A549 (cell line): ENCODE measurements at regions not wholly inside any gene's neighbourhood (a gene's known extent, or its start where the extent isn't known, plus 50 kb on each side); places are given as distances from the start of the nearest gene placed in this dataset.

Experiments
- ATAC-seq, 2 experiments: fragments of 200-7000 bp in 1 of 2; fragments of >200 bp in 1 of 2; cut with Nextera tagmentation in 1 of 2; cut with Tn5 transposase in 1 of 2; 3 replicates each; pipeline versions ENCODE4 v1.8.0 to v1.9.1; 2018 to 2020; ENCODE audit warnings: mild to moderate bottlenecking in 1 of 2, moderate library complexity in 1 of 2
- CTCF ChIA-PET: fragments of 300-600 bp; sonication (Branson Sonifier 250); formaldehyde crosslinking; extraction: SDS; loops from one replicate; lab custom pipeline; 2021; ENCODE audit warnings: antibody characterized with exemption, inconsistent platforms; lab: Yijun Ruan, JAX
- POLR2A ChIA-PET: fragments of 350-600 bp; formaldehyde crosslinking; extraction: SDS; loops from one replicate; lab custom pipeline; 2021; ENCODE audit warnings: antibody characterized with exemption, inconsistent platforms; lab: Yijun Ruan, JAX
- DNase-seq, 2 experiments: peaks; one replicate each; pipeline versions ENCODE4 v3.0.0 to v3.0.0-alpha.2; 2011 to 2016; ENCODE audit warnings: low read depth in 1 of 2, low spot score in 1 of 2
- FAIRE-seq: peaks from 2 replicates; lab custom pipeline; 2011; peaks lifted over from hg19 to GRCh38; lab: Jason Lieb, UNC
- H3K27ac ChIP-seq, 2 experiments: fragments of >200 bp; sonication (Bioruptor Twin); formaldehyde crosslinking; 3 replicates each; pipeline ENCODE4 v1.5.1; 2016 to 2017
- H3K4me1 ChIP-seq: fragments of >200 bp; sonication (Bioruptor Twin); formaldehyde crosslinking; 3 replicates; pipeline ENCODE4 v1.6.1; 2016
- H3K4me2 ChIP-seq: fragments of >200 bp; sonication (Bioruptor Twin); formaldehyde crosslinking; 3 replicates; pipeline ENCODE4 v1.6.1; 2016
- H3K4me3 ChIP-seq: fragments of >200 bp; sonication (Bioruptor Twin); formaldehyde crosslinking; 3 replicates; pipeline ENCODE4 v1.5.1; 2016
- H3K9me3 ChIP-seq: fragments of >200 bp; sonication (Bioruptor Twin); formaldehyde crosslinking; 3 replicates; pipeline ENCODE4 v1.6.1; 2016
- CBX2 ChIP-seq: fragments of 200-600 bp; sonication (generic); IDR thresholded peaks from 2 replicates; pipeline ENCODE4 v1.6.1; 2016; ENCODE audit warnings: low read depth, mild to moderate bottlenecking, borderline replicate concordance
- CEBPB ChIP-seq, 2 experiments: fragments of >200 bp in 1 of 2; sonication (Bioruptor Twin) in 1 of 2; formaldehyde crosslinking in 1 of 2; IDR thresholded peaks; 2 replicates each; pipeline ENCODE4 v1.6.1; 2012 to 2016
- CHD4 ChIP-seq: fragments of 200-600 bp; sonication (generic); IDR thresholded peaks from 2 replicates; pipeline ENCODE4 v1.6.1; 2016; ENCODE audit warnings: antibody characterized with exemption, mild to moderate bottlenecking, borderline replicate concordance
- EHMT2 ChIP-seq: fragments of 200-600 bp; sonication (generic); IDR thresholded peaks from 2 replicates; pipeline ENCODE4 v1.6.1; 2016; ENCODE audit warnings: antibody characterized with exemption, low read depth, mild to moderate bottlenecking, moderate library complexity
- EP300 ChIP-seq, 2 experiments: fragments of >200 bp; sonication (Bioruptor Twin); formaldehyde crosslinking; IDR thresholded peaks; 2 replicates in 1 of 2; 3 replicates in 1 of 2; pipeline ENCODE4 v1.6.1; 2016 to 2017
- FOSB ChIP-seq: fragments of 250-450 bp; sonication (Bioruptor Pico); IDR thresholded peaks from 2 replicates; pipeline ENCODE4 v1.5.0; 2020; ENCODE audit warnings: mild to moderate bottlenecking, moderate library complexity
- FOXS1 ChIP-seq: fragments of 250-450 bp; sonication (Bioruptor Pico); IDR thresholded peaks from 2 replicates; pipeline ENCODE4 v1.5.0; 2020; ENCODE audit warnings: mild to moderate bottlenecking, moderate library complexity
- GATA3 ChIP-seq: IDR thresholded peaks from 2 replicates; pipeline ENCODE4 v1.6.1; 2012; ENCODE audit warnings: borderline replicate concordance
- HOXB13 ChIP-seq: fragments of 250-450 bp; sonication (Bioruptor Pico); IDR thresholded peaks from 2 replicates; pipeline ENCODE4 v1.5.0; 2020; ENCODE audit warnings: low read depth, mild to moderate bottlenecking, moderate library complexity
- JUNB ChIP-seq: fragments of >200 bp; sonication (Bioruptor Twin); formaldehyde crosslinking; IDR thresholded peaks from 2 replicates; pipeline ENCODE4 v1.6.1; 2016
- MAFK ChIP-seq: fragments of 450-650 bp; IDR thresholded peaks from 2 replicates; pipeline ENCODE4 v1.6.1; 2014; ENCODE audit not compliant: partially characterized antibody
- MYC ChIP-seq: IDR thresholded peaks from 2 replicates; pipeline ENCODE4 v1.6.1; 2012; ENCODE audit warnings: mild to moderate bottlenecking, inconsistent platforms, low read length, improper control_type of control experiment, borderline replicate concordance
- NFE2L2 ChIP-seq: fragments of 150-350 bp; conservative IDR thresholded peaks from 2 replicates; pipeline ENCODE4 v1.6.1; 2014; ENCODE audit warnings: low read length
- NPAS2 ChIP-seq: fragments of 250-450 bp; sonication (Bioruptor Pico); IDR thresholded peaks from 2 replicates; pipeline ENCODE4 v1.8.0; 2022; ENCODE audit warnings: mild to moderate bottlenecking, moderate library complexity, borderline replicate concordance
- NR3C1 ChIP-seq: fragments of >200 bp; sonication (Bioruptor Twin); formaldehyde crosslinking; IDR thresholded peaks from 3 replicates; pipeline ENCODE4 v1.6.1; 2017
- POLR2A ChIP-seq: IDR thresholded peaks from 2 replicates; pipeline ENCODE4 v1.6.1; 2012; ENCODE audit warnings: mild to moderate bottlenecking, low read length
- POLR2AphosphoS2 ChIP-seq: conservative IDR thresholded peaks from 2 replicates; pipeline ENCODE4 v1.6.1; 2012; ENCODE audit warnings: low read length, improper control_type of control experiment, inconsistent platforms
- RCOR1 ChIP-seq: fragments of 150-350 bp; IDR thresholded peaks from 2 replicates; pipeline ENCODE4 v1.6.1; 2014; ENCODE audit warnings: antibody characterized with exemption, low read length, low read depth
- RNF2 ChIP-seq: fragments of 200-600 bp; sonication (generic); IDR thresholded peaks from 2 replicates; pipeline ENCODE4 v1.6.1; 2016; ENCODE audit warnings: low read depth, mild to moderate bottlenecking, antibody characterized with exemption, moderate library complexity, borderline replicate concordance
- SMC3 ChIP-seq: fragments of >200 bp; sonication (Bioruptor Twin); formaldehyde crosslinking; IDR thresholded peaks from 3 replicates; pipeline ENCODE4 v1.6.1; 2018; ENCODE audit warnings: inconsistent platforms
- TP53 ChIP-seq: fragments of 250-450 bp; sonication (Bioruptor Pico); IDR thresholded peaks from 2 replicates; pipeline ENCODE4 v1.5.0; 2021; ENCODE audit warnings: mild to moderate bottlenecking, moderate library complexity
- ZC3H11A ChIP-seq: fragments of 450-650 bp; IDR thresholded peaks from 2 replicates; pipeline ENCODE4 v1.6.1; 2014; ENCODE audit warnings: antibody characterized with exemption, mild to moderate bottlenecking
- ZFP36 ChIP-seq: fragments of 450-650 bp; IDR thresholded peaks from 2 replicates; pipeline ENCODE4 v1.6.1; 2014; ENCODE audit warnings: borderline replicate concordance; ENCODE audit not compliant: partially characterized antibody
- ZSCAN20 ChIP-seq: fragments of 250-450 bp; sonication (Bioruptor Pico); IDR thresholded peaks from 2 replicates; pipeline ENCODE4 v1.8.0; 2022; ENCODE audit warnings: mild to moderate bottlenecking, moderate library complexity
- whole genome bisulfite sequencing: methylation state at CpG from one replicate; pipeline ENCODE4 v1.1.6; 2017; ENCODE audit errors: missing lambda C conversion rate; 5-methylcytosine and 5-hydroxymethylcytosine counted together
- TF ChIP-seq, protein P1 (sequence below): fragments of 250-450 bp; sonication (Bioruptor Pico); IDR thresholded peaks from 2 replicates; pipeline ENCODE4 v1.5.0; 2021; ENCODE audit warnings: mild to moderate bottlenecking, moderate library complexity, borderline replicate concordance
- TF ChIP-seq, protein P2 (sequence below): IDR thresholded peaks from 2 replicates; pipeline ENCODE4 v1.6.1; 2012; ENCODE audit warnings: low read depth, borderline replicate concordance
- TF ChIP-seq, protein P3 (sequence below): fragments of 450-650 bp; IDR thresholded peaks from 2 replicates; pipeline ENCODE4 v1.6.1; 2014; ENCODE audit warnings: antibody characterized with exemption
- TF ChIP-seq, protein P4 (sequence below): fragments of 200-600 bp; sonication (generic); IDR thresholded peaks from 2 replicates; pipeline ENCODE4 v1.6.1; 2016; ENCODE audit warnings: antibody characterized with exemption, mild to moderate bottlenecking, moderate library complexity
- TF ChIP-seq, protein P5 (sequence below): IDR thresholded peaks from 2 replicates; pipeline ENCODE4 v1.6.1; 2012

DNA sequence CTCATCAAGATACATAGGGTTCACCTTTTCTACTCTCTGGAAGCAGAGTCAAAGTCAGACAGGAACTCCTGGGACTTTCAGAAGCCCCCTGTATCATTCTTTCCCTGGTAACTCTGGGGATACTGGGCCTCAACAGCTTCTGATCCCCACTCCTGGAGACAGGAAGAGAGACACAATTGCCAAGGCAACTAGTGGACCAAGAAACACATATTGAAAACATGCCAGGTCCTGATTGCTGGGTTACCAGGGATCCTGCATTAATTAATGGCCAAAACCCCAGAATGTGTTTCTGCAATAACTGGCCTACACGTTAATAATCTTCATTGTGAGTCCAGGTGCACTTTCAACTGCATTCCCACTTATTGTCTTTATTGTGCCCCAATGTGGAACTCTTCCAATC lies 260.8 kb upstream of the POU2AF2 start:
- no peak for DNase-seq
- FAIRE-seq: no peak
- POLR2A ChIA-PET: no interaction called here
- no peak overlapping the region for H3K4me3 ChIP-seq
- no peaks in the 10 kb centered on the region for H3K4me1 ChIP-seq
- TF ChIP-seq, protein P1, sequence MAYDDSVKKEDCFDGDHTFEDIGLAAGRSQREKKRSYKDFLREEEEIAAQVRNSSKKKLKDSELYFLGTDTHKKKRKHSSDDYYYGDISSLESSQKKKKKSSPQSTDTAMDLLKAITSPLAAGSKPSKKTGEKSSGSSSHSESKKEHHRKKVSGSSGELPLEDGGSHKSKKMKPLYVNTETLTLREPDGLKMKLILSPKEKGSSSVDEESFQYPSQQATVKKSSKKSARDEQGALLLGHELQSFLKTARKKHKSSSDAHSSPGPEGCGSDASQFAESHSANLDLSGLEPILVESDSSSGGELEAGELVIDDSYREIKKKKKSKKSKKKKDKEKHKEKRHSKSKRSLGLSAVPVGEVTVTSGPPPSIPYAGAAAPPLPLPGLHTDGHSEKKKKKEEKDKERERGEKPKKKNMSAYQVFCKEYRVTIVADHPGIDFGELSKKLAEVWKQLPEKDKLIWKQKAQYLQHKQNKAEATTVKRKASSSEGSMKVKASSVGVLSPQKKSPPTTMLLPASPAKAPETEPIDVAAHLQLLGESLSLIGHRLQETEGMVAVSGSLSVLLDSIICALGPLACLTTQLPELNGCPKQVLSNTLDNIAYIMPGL (CRISPR knock-in tag): no peak
- TF ChIP-seq RNF2 (no peak), JUNB (no peak), NFE2L2 (no peak), EP300 (IDR thresholded peaks at IDR 0.05) (no peak), NR3C1 (no peak), FOSB (CRISPR knock-in tag) (no peak), ZSCAN20 (CRISPR knock-in tag) (no peak), EHMT2 (no peak), POLR2A (no peak), ZFP36 (no peak), CHD4 (no peak), ZC3H11A (no peak), TP53 (CRISPR knock-in tag) (no peak)
- TF ChIP-seq, protein P2, sequence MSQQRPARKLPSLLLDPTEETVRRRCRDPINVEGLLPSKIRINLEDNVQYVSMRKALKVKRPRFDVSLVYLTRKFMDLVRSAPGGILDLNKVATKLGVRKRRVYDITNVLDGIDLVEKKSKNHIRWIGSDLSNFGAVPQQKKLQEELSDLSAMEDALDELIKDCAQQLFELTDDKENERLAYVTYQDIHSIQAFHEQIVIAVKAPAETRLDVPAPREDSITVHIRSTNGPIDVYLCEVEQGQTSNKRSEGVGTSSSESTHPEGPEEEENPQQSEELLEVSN: no peak
- TF ChIP-seq, protein P3, sequence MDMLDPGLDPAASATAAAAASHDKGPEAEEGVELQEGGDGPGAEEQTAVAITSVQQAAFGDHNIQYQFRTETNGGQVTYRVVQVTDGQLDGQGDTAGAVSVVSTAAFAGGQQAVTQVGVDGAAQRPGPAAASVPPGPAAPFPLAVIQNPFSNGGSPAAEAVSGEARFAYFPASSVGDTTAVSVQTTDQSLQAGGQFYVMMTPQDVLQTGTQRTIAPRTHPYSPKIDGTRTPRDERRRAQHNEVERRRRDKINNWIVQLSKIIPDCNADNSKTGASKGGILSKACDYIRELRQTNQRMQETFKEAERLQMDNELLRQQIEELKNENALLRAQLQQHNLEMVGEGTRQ: no peak
- no peaks in the 10 kb centered on the region for H3K9me3 ChIP-seq
- CTCF ChIA-PET: no interaction called here
- no peak overlapping the region for H3K27ac ChIP-seq
- WGBS: 0% methylated on average over 1 of the region's 1 CpG
- no peak for ATAC-seq
- H3K4me2 ChIP-seq: no peak overlapping the region

DNA sequence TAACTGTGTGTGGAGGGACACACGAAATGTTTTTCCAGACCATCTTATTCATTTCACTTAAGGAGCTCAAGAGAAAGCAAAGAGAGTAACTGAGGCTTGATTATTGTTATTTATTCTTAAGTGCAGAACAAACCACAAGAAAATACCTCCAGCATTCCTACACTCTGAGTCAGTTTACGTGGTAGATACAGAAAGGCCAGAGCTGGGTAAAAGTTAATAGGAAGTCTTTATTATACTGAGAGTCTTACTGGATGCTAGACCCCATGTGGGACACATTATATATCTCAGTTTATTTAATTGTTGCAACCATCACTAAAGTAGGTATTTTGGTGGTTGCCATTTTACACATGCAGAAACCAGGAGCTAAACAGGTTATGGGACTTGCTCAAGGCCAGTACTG lies 261.4 kb upstream of the POU2AF2 start:
- ChIA-PET POLR2A (no interaction called here), CTCF (no interaction called here)
- WGBS: 2% methylated on average over 2 of the region's 2 CpGs

More for the DNA sequence above, 261.4 kb upstream of the POU2AF2 start:
- no peak for FAIRE-seq
- TF ChIP-seq EP300 (IDR thresholded peaks at IDR 0.05) (no peak), NPAS2 (CRISPR knock-in tag) (no peak), MAFK (no peak), SMC3 (no peak), HOXB13 (CRISPR knock-in tag) (no peak), NR3C1 (no peak), POLR2AphosphoS2 (no peak), CBX2 (no peak), ZSCAN20 (CRISPR knock-in tag) (no peak), FOSB (CRISPR knock-in tag) (no peak), FOXS1 (CRISPR knock-in tag) (no peak), MYC (no peak), NFE2L2 (no peak), RCOR1 (no peak), GATA3 (no peak), CEBPB (IDR thresholded peaks at IDR 0.05) (no peak), EHMT2 (no peak)
- TF ChIP-seq, protein P4, sequence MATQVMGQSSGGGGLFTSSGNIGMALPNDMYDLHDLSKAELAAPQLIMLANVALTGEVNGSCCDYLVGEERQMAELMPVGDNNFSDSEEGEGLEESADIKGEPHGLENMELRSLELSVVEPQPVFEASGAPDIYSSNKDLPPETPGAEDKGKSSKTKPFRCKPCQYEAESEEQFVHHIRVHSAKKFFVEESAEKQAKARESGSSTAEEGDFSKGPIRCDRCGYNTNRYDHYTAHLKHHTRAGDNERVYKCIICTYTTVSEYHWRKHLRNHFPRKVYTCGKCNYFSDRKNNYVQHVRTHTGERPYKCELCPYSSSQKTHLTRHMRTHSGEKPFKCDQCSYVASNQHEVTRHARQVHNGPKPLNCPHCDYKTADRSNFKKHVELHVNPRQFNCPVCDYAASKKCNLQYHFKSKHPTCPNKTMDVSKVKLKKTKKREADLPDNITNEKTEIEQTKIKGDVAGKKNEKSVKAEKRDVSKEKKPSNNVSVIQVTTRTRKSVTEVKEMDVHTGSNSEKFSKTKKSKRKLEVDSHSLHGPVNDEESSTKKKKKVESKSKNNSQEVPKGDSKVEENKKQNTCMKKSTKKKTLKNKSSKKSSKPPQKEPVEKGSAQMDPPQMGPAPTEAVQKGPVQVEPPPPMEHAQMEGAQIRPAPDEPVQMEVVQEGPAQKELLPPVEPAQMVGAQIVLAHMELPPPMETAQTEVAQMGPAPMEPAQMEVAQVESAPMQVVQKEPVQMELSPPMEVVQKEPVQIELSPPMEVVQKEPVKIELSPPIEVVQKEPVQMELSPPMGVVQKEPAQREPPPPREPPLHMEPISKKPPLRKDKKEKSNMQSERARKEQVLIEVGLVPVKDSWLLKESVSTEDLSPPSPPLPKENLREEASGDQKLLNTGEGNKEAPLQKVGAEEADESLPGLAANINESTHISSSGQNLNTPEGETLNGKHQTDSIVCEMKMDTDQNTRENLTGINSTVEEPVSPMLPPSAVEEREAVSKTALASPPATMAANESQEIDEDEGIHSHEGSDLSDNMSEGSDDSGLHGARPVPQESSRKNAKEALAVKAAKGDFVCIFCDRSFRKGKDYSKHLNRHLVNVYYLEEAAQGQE: no peak
- TF ChIP-seq, protein P5, sequence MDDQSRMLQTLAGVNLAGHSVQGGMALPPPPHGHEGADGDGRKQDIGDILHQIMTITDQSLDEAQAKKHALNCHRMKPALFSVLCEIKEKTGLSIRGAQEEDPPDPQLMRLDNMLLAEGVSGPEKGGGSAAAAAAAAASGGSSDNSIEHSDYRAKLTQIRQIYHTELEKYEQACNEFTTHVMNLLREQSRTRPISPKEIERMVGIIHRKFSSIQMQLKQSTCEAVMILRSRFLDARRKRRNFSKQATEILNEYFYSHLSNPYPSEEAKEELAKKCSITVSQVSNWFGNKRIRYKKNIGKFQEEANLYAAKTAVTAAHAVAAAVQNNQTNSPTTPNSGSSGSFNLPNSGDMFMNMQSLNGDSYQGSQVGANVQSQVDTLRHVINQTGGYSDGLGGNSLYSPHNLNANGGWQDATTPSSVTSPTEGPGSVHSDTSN: no peak
- TF ChIP-seq, protein P3: no peak
- TF ChIP-seq, all 56 proteins: peak for 0
- Histone ChIP-seq H3K9me3 (no peaks in the 10 kb centered on the region), H3K27ac (no peak overlapping the region), H3K4me1 (no peaks in the 10 kb centered on the region), H3K4me3 (no peak overlapping the region), H3K4me2 (no peak overlapping the region)
- no peak for DNase-seq
- no peak for ATAC-seq
